Thyroid gland (tissue), 4 donors: ENCODE measurements at regions not wholly inside any gene's neighbourhood (a gene's known extent, or its start where the extent isn't known, plus 50 kb on each side); places are given as distances from the start of the nearest gene placed in this dataset.

Experiments used
- DNase-seq, 2 donors: peaks; one replicate each; pipeline ENCODE4 v3.0.0-alpha.2; 2019
- H3K27ac ChIP-seq, 3 donors: fragments of 200-600 bp; sonication (generic); 1 replicate in 2 of 3; 2 replicates in 1 of 3; pipeline ENCODE4 v1.5.1; 2016 to 2019; ENCODE audit warnings: mild to moderate bottlenecking in 1 of 3, moderate library complexity in 1 of 3
- H3K27me3 ChIP-seq: fragments of 200-600 bp; sonication (generic); one replicate; pipeline ENCODE4 v1.5.1; 2019
- H3K36me3 ChIP-seq, 2 donors: fragments of 200-600 bp; sonication (generic); one replicate each; pipeline ENCODE4 v1.5.1; 2016 to 2019
- H3K4me1 ChIP-seq, 2 donors: fragments of 200-600 bp; sonication (generic); one replicate each; pipeline ENCODE4 v1.5.1; 2017 to 2019
- H3K4me3 ChIP-seq, 3 donors: fragments of 200-600 bp; sonication (generic); replicated peaks in 1 of 3; 1 replicate in 2 of 3; 2 replicates in 1 of 3; pipeline ENCODE4 v1.5.1; 2016; ENCODE audit warnings: mild to moderate bottlenecking in 1 of 3
- H3K9me3 ChIP-seq: fragments of 200-600 bp; sonication (generic); one replicate; pipeline ENCODE4 v1.5.1; 2017
- POLR2A ChIP-seq, 2 donors: fragments of 450-650 bp; IDR thresholded peaks; one replicate each; pipeline ENCODE4 v1.6.1; 2017; ENCODE audit warnings: antibody characterized with exemption in 2 of 2, mild to moderate bottlenecking in 2 of 2, moderate library complexity in 1 of 2
- WGBS, 2 donors: methylation state at CpG; one replicate each; pipeline ENCODE4 v1.1.5; 2017; 5-methylcytosine and 5-hydroxymethylcytosine counted together
- intact Hi-C: fragments of 100-400 bp; cut with DNase I; formaldehyde crosslinking; loops from one replicate; pipeline ENCODE4 v1.15.1; 2023
- TF ChIP-seq, protein P1 (sequence below), 6 experiments: fragments of 200-600 bp in 3 of 6; fragments of 450-650 bp in 3 of 6; sonication (generic) in 3 of 6; IDR thresholded peaks; one replicate each; pipeline ENCODE4 v1.5.1; 2016 to 2019; ENCODE audit warnings: antibody characterized with exemption in 6 of 6, mild to moderate bottlenecking in 2 of 6, inconsistent platforms in 1 of 6, moderate library complexity in 1 of 6

DNA sequence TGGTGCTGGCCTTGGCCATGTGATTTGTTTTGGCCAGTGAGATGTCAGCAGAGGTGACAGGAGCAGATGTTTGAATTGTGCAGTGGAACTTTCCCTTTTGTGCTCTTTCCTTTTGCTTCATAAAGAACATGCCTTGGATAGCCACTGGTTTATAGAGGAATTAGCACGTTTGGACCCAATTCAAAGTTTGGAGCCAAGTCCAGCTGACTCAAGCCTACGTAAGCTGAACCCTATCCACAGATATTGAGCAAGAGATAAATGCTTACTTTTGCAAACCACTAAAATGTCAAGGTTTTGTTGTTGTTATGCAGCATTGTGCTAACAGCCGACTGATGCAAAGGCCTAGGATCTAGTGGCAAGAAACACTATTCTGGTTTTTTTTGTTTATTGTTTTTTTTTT lies 230.9 kb upstream of the CITED2 start:
- H3K4me3 ChIP-seq: no peak overlapping the region
- H3K27me3 ChIP-seq: no peaks in the 10 kb centered on the region
- DNase-seq: no peak
- TF ChIP-seq, protein P1, sequence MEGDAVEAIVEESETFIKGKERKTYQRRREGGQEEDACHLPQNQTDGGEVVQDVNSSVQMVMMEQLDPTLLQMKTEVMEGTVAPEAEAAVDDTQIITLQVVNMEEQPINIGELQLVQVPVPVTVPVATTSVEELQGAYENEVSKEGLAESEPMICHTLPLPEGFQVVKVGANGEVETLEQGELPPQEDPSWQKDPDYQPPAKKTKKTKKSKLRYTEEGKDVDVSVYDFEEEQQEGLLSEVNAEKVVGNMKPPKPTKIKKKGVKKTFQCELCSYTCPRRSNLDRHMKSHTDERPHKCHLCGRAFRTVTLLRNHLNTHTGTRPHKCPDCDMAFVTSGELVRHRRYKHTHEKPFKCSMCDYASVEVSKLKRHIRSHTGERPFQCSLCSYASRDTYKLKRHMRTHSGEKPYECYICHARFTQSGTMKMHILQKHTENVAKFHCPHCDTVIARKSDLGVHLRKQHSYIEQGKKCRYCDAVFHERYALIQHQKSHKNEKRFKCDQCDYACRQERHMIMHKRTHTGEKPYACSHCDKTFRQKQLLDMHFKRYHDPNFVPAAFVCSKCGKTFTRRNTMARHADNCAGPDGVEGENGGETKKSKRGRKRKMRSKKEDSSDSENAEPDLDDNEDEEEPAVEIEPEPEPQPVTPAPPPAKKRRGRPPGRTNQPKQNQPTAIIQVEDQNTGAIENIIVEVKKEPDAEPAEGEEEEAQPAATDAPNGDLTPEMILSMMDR (IDR thresholded peaks at IDR 0.05): no peak
- TF ChIP-seq POLR2A (IDR thresholded peaks at IDR 0.05): no peak
- peaks cover 7 to 15% of the 10 kb centered on the region in 2 donors for H3K4me1 ChIP-seq
- H3K36me3 ChIP-seq: no peaks in the 10 kb centered on the region
- 77 to 86% methylated on average over 3 of the region's 3 CpGs for WGBS, 2 donors
- no peaks in the 10 kb centered on the region for H3K9me3 ChIP-seq
- no peak overlapping the region for H3K27ac ChIP-seq
- intact Hi-C loops: no loop called here

DNA sequence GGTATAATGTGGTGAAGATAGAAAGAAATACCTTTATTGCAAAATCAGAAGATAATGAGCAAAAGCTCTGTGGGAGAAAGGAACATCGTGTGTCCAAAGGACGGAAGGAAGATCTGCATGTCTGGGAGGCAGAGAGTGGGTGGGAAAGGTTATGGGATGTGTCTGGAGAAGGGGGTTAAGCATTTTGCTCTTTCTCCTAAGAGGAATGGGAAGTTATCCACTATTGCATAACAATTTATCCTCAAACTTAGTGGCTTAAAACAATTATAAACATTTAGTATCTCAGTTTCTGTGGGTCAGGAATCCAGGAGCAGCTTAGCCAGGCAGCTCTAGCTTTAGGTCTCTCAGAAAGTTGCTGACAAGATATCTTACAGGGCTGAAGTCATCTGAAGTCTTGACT lies 229.1 kb upstream of the CITED2 start:
- TF ChIP-seq, protein P1 (IDR thresholded peaks at IDR 0.05): no peak
- TF ChIP-seq POLR2A (IDR thresholded peaks at IDR 0.05): no peak
- no peak overlapping the region for H3K4me3 ChIP-seq
- no peak overlapping the region for H3K27ac ChIP-seq
- H3K27me3 ChIP-seq: no peaks in the 10 kb centered on the region
- peaks cover 6 to 13% of the 10 kb centered on the region in 2 donors for H3K4me1 ChIP-seq
- no peak for DNase-seq
- H3K36me3 ChIP-seq: no peaks in the 10 kb centered on the region
- no peaks in the 10 kb centered on the region for H3K9me3 ChIP-seq
- intact Hi-C loops: no loop called here
- 81 to 83% methylated on average over 2 of the region's 2 CpGs for WGBS, 2 donors

DNA sequence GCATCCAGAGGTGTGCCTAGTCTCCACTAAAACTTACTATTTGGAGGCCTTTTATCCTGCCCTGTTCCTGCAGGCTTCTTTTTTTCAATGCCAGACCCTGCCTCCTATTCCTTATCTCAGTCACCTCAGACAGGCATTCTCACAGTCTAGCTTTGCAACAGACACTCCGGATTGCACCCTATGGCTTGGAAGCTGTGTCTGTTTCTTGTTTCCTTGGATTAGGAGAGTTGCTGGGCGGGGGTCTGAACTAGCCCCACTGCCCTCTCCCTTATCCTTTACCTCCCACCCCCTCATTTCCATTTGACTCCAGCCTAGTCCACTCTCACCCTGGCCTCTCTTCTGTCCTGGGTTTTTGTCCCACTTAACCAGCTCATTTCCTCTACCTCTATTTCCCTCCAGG lies 228.1 kb upstream of the CITED2 start:
- H3K4me3 ChIP-seq: no peak overlapping the region
- DNase-seq: no peak
- no peaks in the 10 kb centered on the region for H3K36me3 ChIP-seq
- H3K27ac ChIP-seq: no peak overlapping the region
- TF ChIP-seq, protein P1 (IDR thresholded peaks at IDR 0.05): no peak
- no peak for TF ChIP-seq POLR2A (IDR thresholded peaks at IDR 0.05)
- H3K4me1 ChIP-seq: peaks cover 2 to 13% of the 10 kb centered on the region in 2 donors
- no peaks in the 10 kb centered on the region for H3K9me3 ChIP-seq
- intact Hi-C loops: no loop called here
- H3K27me3 ChIP-seq: no peaks in the 10 kb centered on the region
- 94 to 98% methylated on average over 2 of the region's 2 CpGs for WGBS, 2 donors

DNA sequence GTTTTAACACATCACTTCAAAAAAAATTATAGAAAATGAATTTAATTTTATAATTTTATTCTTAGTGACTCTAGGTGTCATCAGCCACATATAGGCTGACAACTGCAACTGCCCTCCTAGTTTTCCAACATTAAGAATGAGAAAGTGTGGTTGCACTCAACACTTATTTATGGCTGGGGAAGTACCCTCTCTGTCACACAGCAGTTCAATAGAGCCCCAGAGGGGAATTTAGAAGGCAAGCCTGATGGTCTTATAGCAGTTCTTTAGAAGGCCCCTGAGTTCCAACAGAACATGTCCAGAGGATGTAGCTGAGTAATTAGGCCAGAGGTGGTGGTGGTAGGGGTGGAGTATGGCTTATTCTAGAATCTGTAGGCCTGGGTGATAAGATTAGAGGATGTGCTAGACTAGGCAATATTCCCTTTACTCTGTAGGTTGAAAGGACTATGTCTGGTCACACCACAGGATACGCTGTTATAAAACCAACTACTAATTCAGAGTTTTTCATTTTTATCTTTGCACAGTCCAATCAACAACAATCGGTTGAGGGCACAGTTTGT lies 226.5 kb upstream of the CITED2 start:
- Histone ChIP-seq H3K4me3 (no peak overlapping the region), H3K36me3 (no peaks in the 10 kb centered on the region), H3K27me3 (no peaks in the 10 kb centered on the region), H3K4me1 (peaks cover 7 to 20% of the 10 kb centered on the region in 2 donors), H3K27ac (no peak overlapping the region), H3K9me3 (no peaks in the 10 kb centered on the region)
- TF ChIP-seq POLR2A (IDR thresholded peaks at IDR 0.05): no peak
- TF ChIP-seq, protein P1 (IDR thresholded peaks at IDR 0.05): no peak
- intact Hi-C loops: no loop called here
- WGBS, 2 donors: 72 to 74% methylated on average over 2 of the region's 2 CpGs
- no peak for DNase-seq

DNA sequence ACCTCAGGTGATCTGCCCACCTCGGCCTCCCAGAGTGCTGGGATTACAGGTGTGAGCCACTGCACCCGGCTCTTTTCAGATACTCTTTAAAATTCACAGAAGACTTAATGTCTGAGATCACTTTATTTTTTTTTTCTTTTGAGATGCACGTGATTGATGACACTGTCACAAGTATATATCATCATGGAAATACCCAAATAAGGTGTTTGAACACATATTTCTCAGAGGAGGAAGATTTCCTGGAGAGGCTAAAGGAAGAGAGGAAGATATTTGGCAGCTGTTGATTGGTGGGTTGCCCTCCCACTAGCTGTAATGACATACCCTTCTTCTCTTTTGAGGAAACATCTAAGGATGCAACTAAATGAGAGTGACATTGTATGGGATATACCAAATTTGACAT lies 225.9 kb upstream of the CITED2 start:
- TF ChIP-seq, protein P1 (IDR thresholded peaks at IDR 0.05): no peak
- no peak for TF ChIP-seq POLR2A (IDR thresholded peaks at IDR 0.05)
- intact Hi-C loops: no loop called here
- no peak overlapping the region for H3K4me3 ChIP-seq
- H3K36me3 ChIP-seq: no peaks in the 10 kb centered on the region
- 91 to 95% methylated on average over 3 of the region's 3 CpGs for WGBS, 2 donors
- H3K27ac ChIP-seq: no peak overlapping the region
- no peaks in the 10 kb centered on the region for H3K9me3 ChIP-seq
- peaks cover 7 to 20% of the 10 kb centered on the region in 2 donors for H3K4me1 ChIP-seq
- no peaks in the 10 kb centered on the region for H3K27me3 ChIP-seq
- DNase-seq: no peak
